Heart right ventricle (tissue), 16 donors: ENCODE measurements at regions not wholly inside any gene's neighbourhood (a gene's known extent, or its start where the extent isn't known, plus 50 kb on each side); places are given as distances from the start of the nearest gene placed in this dataset.

Experiments used
- ATAC-seq, 8 donors: fragments of 200-7000 bp; cut with Tn5 transposase; one replicate each; pipeline ENCODE4 v1.9.1; 2020; ENCODE audit warnings: mild to moderate bottlenecking in 8 of 8, moderate library complexity in 8 of 8, moderate number of reproducible peaks in 1 of 8
- DNase-seq, 2 donors: peaks; one replicate each; pipeline ENCODE4 v3.0.0-alpha.2; 2020
- H3K27ac ChIP-seq, 10 donors: fragments of 200-600 bp; sonication (generic) in 2 of 10; one replicate each; pipeline versions ENCODE4 v1.5.0 to v1.8.0; 2020 to 2022; ENCODE audit warnings: mild to moderate bottlenecking in 3 of 10
- H3K27me3 ChIP-seq, 7 donors: fragments of 200-600 bp; one replicate each; pipeline ENCODE4 v1.8.0; 2021 to 2022; ENCODE audit warnings: mild to moderate bottlenecking in 2 of 7
- H3K36me3 ChIP-seq, 9 donors: fragments of 200-600 bp; sonication (generic) in 1 of 9; one replicate each; pipeline versions ENCODE4 v1.5.0 to v1.8.0; 2020 to 2022; ENCODE audit warnings: mild to moderate bottlenecking in 2 of 9
- H3K4me1 ChIP-seq, 9 donors: fragments of 200-600 bp; sonication (generic) in 1 of 9; one replicate each; pipeline versions ENCODE4 v1.5.0 to v1.8.0; 2020 to 2022; ENCODE audit warnings: mild to moderate bottlenecking in 4 of 9
- H3K4me3 ChIP-seq, 10 donors: fragments of 200-600 bp; sonication (generic) in 2 of 10; one replicate each; pipeline versions ENCODE4 v1.5.0 to v1.8.0; 2020 to 2022; ENCODE audit warnings: mild to moderate bottlenecking in 7 of 10, moderate library complexity in 2 of 10
- H3K9me3 ChIP-seq, 11 donors: fragments of 200-600 bp in 10 of 11; sonication (generic) in 2 of 11; one replicate each; pipeline versions ENCODE4 v1.5.0 to v1.8.0; 2013 to 2022; ENCODE audit warnings: mild to moderate bottlenecking in 2 of 11, control low read depth in 1 of 11, moderate library complexity in 1 of 11
- WGBS, 2 donors: extraction: QIAGEN DNeasy Blood & Tissue Kit; methylation state at CpG; one replicate each; pipeline ENCODE4 v1.1.7; 2013; ENCODE audit warnings: inconsistent platforms in 1 of 2; 5-methylcytosine and 5-hydroxymethylcytosine counted together
- intact Hi-C, 10 donors: fragments of 100-400 bp; cut with DNase I; formaldehyde crosslinking; loops; one replicate each; pipeline versions ENCODE4 v1.11.1 to v1.14.2; 2022
- TF ChIP-seq, protein P1 (sequence below), 9 donors: fragments of 200-600 bp; sonication (generic) in 2 of 9; IDR thresholded peaks; one replicate each; pipeline versions ENCODE4 v1.5.0 to v1.8.0; 2021 to 2022; ENCODE audit warnings: antibody characterized with exemption in 9 of 9, mild to moderate bottlenecking in 5 of 9, moderate library complexity in 1 of 9
- donor health status: Arrhythmogenic right ventricular cardiomyopathy.
- donor health status: ischemic (EF 13 %, LVEDD 7.1; RV severe dilation, severe dysfunction).
- donor health status: healthy with polysubstance abuse.
- donor health status: DM: no; HTN: yes; CAD: no.
- donor health status: DM: no; HTN: no; CAD: no.
- donor health status: ischemic (EF 25% LVEDD 6.9; RV normal size, moderate dysfunction).
- donor health status: ischemic (EF 25% LVEDD 5.7; RV mildly dilated, moderate dysfunction).
- donor health status: healthy.
- donor health status: DM: yes; HTN: yes; CAD: no.
- donor health status: Ischemic cardiomyopathy.
- donor health status: ischemic (EF 35%, LVEDD 5.7; RV mildly dilated, moderate dysfunction).
- donor health status: nonischemic (EF 11% LVEDD 7.7; RV severe dilation, severe dysfunction).
- donor health status: DM: yes; HTN: yes; CAD: no.
- donor health status: PGD.
- donor health status: ischemic (EF 29% LVEDD 5.4; RV normal size, mild dysfunction).
- donor health status: nonischemic (EF 23%, LVEDD 6.1; RV moderate dilation, normal function).

DNA sequence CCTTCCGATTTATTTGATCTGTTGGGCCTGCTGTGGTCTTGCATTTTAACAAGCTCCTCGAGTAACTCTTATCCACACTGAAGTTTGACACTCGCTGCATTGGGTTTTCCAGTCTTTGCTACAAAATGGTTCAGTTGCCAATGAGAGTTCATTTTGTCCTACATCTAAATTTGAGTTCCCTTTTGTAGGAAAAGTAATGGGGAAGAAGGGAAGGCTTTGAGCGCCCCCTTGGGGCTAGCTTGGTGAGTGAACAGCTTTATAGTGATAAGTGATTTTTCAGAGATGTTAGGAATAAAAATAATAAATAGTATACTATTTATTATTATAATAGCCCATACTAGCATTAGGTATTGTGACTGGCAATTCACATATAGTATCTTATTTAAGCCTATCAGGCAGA lies 89.9 kb upstream of the GNAQ start:
- peak; percentile 44 to 57 for DNase-seq
- 41 to 49% methylated on average over 4 of the region's 4 CpGs for WGBS, 2 donors
- TF ChIP-seq, protein P1, sequence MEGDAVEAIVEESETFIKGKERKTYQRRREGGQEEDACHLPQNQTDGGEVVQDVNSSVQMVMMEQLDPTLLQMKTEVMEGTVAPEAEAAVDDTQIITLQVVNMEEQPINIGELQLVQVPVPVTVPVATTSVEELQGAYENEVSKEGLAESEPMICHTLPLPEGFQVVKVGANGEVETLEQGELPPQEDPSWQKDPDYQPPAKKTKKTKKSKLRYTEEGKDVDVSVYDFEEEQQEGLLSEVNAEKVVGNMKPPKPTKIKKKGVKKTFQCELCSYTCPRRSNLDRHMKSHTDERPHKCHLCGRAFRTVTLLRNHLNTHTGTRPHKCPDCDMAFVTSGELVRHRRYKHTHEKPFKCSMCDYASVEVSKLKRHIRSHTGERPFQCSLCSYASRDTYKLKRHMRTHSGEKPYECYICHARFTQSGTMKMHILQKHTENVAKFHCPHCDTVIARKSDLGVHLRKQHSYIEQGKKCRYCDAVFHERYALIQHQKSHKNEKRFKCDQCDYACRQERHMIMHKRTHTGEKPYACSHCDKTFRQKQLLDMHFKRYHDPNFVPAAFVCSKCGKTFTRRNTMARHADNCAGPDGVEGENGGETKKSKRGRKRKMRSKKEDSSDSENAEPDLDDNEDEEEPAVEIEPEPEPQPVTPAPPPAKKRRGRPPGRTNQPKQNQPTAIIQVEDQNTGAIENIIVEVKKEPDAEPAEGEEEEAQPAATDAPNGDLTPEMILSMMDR (IDR thresholded peaks at IDR 0.05) = peak in 8 of 9 donors; percentile 8 to 75 (median 60)
- no peak overlapping the region for H3K4me3 ChIP-seq
- H3K9me3 ChIP-seq = peaks cover 0 to 4% (median 0%) of the 10 kb centered on the region in 11 donors
- peaks cover 0 to 11% (median 0%) of the 10 kb centered on the region in 7 donors for H3K27me3 ChIP-seq
- no peak for ATAC-seq
- intact Hi-C loops = loop anchor here in 3 of 10 donors (5.0 to 10.0 kb wide), 3 partner anchors 137 to 689 kb away; no protein-coding TSS in a partner anchor
- no peaks in the 10 kb centered on the region for H3K36me3 ChIP-seq
- H3K27ac ChIP-seq = no peak overlapping the region
- peaks cover 0 to 26% (median 0%) of the 10 kb centered on the region in 9 donors for H3K4me1 ChIP-seq

DNA sequence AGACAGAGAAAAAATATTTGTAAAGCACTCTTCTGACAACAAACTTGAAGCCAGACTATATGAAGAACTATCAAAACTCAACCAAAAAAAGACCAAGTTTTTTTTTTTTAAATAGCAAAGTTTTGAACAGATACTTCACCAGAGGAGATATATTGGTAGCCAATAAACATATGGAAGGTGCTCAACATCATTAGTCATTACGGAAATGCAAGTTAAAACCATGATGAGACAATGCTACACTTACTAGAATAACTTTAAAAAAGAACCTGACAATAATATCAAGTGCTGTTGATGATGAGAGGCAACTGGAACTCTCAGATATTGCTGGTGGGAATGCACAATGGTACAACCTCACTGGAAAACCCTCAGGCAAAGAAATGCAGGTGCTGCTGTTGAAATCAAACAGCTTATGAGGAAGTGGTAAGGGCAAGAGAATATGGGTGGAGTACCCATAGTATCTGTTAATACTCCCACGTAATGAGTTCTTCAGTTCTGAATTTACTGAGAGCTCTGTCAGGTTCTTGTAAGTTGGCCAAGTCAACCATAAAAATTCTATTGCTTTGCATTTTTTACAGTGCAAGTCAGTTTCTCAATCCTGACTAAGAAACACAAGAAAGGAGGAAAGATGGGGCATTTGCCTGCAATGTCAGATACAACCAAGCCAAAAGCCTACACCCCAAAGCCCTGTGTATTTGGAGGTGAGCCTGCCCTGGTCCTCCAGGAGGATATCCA lies 87.3 kb upstream of the GNAQ start:
- DNase-seq (no peak), ATAC-seq (no peak)
- WGBS, 2 donors = 70 to 74% methylated on average over 2 of the region's 2 CpGs
- intact Hi-C loops = loop anchor here in 1 of 10 donors (10.0 kb wide), 1 partner anchor 134 kb away; no protein-coding TSS in a partner anchor
- H3K4me3 ChIP-seq = no peak overlapping the region
- peak overlapping the region in 1 of 10 donors; percentile 60 for H3K27ac ChIP-seq
- TF ChIP-seq, protein P1 (IDR thresholded peaks at IDR 0.05) = no peak
- H3K4me1 ChIP-seq = peaks cover 0 to 26% (median 0%) of the 10 kb centered on the region in 9 donors
- no peaks in the 10 kb centered on the region for H3K36me3 ChIP-seq
- peaks cover 0 to 4% (median 0%) of the 10 kb centered on the region in 11 donors for H3K9me3 ChIP-seq
- no peaks in the 10 kb centered on the region for H3K27me3 ChIP-seq

DNA sequence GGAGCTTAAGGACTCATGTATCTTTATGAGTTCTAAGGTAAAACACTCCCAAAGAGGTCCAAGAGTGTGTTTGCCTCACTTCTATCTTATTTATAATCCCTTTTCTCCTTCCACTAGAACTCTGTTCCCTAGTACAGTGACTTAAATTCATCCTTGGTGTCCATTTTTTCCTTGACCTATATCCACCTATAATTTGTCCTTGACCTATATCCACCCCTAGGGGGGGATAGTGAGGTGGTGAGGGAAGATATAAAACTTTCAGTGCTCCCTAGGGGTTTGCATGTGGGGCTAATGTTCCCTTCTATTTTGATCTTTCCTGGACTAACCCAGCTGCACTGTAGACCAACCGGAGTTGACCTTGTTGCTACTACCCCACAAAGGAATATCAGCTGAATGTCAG lies 83.5 kb upstream of the GNAQ start:
- ATAC-seq (no peak), DNase-seq (no peak)
- Histone ChIP-seq H3K36me3 (no peaks in the 10 kb centered on the region), H3K4me3 (no peak overlapping the region), H3K4me1 (peaks cover 0 to 16% (median 0%) of the 10 kb centered on the region in 9 donors), H3K27ac (no peak overlapping the region), H3K9me3 (no peaks in the 10 kb centered on the region), H3K27me3 (no peaks in the 10 kb centered on the region)
- TF ChIP-seq, protein P1 (IDR thresholded peaks at IDR 0.05) = peak in 3 of 9 donors; percentile 11 to 46 (median 13)
- WGBS, 2 donors = 79 to 84% methylated on average over 1 of the region's 1 CpG
- intact Hi-C loops = loop anchor here in 1 of 10 donors (10.0 kb wide), 1 partner anchor 130 kb away; no protein-coding TSS in a partner anchor

DNA sequence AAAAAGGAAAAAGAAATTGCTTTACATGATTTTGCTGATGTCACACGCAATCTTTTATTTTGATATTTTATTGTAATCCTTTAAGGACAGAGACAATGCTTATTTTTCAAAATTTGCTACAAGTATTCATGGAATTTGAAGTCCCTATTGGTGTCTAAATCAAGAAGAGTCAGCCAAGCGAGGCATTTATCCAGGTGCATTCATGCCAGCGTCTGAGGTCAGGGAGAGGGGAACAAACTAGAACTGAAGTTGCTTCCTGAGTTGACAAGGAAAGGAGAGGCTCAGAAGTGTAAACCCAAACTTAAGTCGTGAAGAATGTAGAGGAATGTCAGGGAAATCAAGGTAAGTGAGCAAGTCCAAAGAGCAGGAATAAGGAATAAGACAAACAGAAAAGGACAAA lies 83.0 kb upstream of the GNAQ start:
- Histone ChIP-seq H3K36me3 (no peaks in the 10 kb centered on the region), H3K9me3 (no peaks in the 10 kb centered on the region), H3K4me1 (peaks cover 0 to 11% (median 0%) of the 10 kb centered on the region in 9 donors), H3K27me3 (no peaks in the 10 kb centered on the region), H3K4me3 (no peak overlapping the region), H3K27ac (no peak overlapping the region)
- TF ChIP-seq, protein P1 (IDR thresholded peaks at IDR 0.05) = no peak
- 83 to 86% methylated on average over 4 of the region's 4 CpGs for WGBS, 2 donors
- DNase-seq (no peak), ATAC-seq (no peak)
- intact Hi-C loops = loop anchor here in 1 of 10 donors (10.0 kb wide), 1 partner anchor 130 kb away; no protein-coding TSS in a partner anchor
